ENCODE measurements at regions not wholly inside any gene's neighbourhood (a gene's known extent, or its start where the extent isn't known, plus 50 kb on each side); places are given as distances from the start of the nearest gene placed in this dataset.

DNA sequence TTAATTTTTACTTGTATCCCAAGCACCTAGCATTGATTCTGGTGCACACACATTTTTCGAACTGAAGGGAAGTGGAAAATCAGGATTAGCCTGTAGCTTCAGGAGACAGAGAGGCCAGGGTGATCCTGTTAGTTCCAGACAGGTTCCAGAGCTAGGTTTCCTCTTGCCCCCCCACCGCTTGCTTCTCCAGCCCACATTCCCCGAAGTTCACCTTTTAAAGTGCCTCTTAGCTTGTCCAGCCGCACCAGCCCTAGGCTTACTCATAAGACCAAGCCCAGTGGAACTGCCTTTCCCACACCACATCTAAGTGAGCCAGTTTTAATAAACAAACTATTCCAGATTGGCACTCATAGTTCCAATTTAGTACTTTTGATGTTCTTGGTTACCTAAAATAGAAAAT is 898.6 kb upstream of the KLHL29 start:
- DNase-seq = no peak
- in situ Hi-C loops (cut with MboI; ENCODE audit: low pct_unique_long_range_greater_than_20kb, low sequenced_read_pairs) = no loop called here

DNA sequence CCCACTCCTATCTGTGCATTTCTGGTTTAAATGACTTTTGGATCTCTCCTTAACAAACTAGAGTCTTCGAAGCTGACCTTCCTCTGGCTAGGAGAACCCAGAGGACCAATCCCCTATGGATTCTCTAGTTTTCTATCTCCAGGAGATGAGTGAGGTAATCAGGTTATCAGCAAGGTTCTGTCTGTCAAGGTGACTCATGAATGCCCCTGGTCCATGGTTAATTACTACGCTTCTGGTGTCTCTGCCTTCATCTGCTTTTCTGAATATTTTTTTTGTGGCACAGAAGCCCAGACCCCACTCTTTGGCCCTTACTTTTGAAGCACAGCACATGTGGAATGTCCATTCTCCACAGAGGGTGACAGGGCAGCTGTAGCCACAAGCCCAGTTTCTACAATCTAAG is 897.9 kb upstream of the KLHL29 start:
- in situ Hi-C loops (cut with MboI; ENCODE audit: low pct_unique_long_range_greater_than_20kb, low sequenced_read_pairs) = no loop called here
- no peak for DNase-seq

DNA sequence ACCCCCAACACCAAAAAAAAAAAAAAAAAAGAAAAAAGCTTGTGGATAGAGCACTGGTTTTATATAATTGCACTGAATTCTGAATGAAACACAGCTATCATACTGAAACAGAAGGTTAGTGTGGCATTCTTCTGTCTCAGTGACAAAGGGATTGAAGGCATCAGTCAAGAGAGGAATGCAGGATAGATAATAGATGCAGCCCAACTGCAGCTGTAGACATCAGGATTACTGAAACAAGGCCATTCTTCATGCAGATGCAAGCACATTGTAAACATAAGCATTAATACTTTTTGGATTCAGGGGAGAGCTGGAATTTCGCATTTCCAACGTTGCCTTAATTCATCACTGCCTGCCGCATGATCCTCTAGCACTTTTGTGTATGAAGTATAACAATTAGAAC is 897.4 kb upstream of the KLHL29 start:
- in situ Hi-C loops (cut with MboI; ENCODE audit: low pct_unique_long_range_greater_than_20kb, low sequenced_read_pairs) = no loop called here
- no peak for DNase-seq

DNA sequence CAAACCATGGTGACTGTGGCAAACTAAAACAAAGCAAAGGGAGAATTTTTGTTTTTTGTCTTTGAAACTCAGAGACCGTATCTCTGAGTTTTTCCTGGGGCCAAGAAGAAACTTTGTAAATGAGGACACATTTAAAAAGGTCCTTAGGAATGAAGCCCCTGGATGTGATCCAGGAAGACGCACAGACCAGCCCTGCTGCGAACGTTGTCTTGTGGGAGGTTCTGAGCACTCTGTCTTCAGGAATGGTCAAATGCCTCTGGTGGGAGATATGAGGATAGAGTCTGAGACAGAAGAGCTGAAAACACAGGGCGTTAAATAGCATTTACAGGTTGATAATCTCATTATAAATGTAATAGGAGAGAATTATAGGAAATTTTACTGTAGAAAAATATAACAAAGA is 893.5 kb upstream of the KLHL29 start:
- DNase-seq = no peak
- in situ Hi-C loops (cut with MboI; ENCODE audit: low pct_unique_long_range_greater_than_20kb, low sequenced_read_pairs) = no loop called here

DNA sequence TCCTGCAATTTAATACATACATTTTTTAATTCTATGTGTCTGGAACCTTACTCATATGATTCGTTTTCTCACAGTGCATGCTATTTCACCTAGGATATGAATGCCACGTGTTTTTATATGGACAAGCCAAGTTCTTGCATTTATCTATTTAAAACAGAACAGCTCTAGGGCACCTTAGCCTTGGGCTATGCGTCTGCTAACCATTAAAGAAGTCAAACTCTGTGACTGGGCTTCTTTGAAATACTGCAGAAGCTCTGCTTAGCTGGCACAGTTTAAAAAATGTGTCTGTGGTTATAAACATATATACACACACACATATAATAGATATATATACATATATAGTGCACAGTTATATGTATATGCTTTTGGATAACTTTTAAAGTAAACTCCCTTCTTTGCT is 890.8 kb upstream of the KLHL29 start:
- no peak for DNase-seq
- in situ Hi-C loops (cut with MboI; ENCODE audit: low pct_unique_long_range_greater_than_20kb, low sequenced_read_pairs) = no loop called here

DNA sequence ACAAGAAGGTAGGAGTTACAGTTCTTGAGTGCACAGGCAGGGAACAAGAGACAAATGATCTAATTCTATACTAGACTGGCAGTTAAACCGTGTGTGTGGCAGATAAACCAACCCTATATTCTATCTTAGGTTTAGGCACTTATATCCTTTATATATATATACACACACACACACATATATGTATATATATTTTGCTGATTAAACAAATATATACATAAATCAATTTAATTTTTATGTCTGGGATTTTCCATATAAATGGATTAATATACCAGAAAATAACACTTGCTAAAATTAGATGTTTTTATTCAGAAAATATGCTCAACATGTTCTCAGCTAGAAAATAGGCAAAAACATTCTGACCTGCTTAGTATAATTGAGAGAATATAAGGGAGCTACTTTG is 887.9 kb upstream of the KLHL29 start:
- in situ Hi-C loops (cut with MboI; ENCODE audit: low pct_unique_long_range_greater_than_20kb, low sequenced_read_pairs) = no loop called here
- no peak for DNase-seq

GRCh38 chr2:22497789-22498188 is 887.2 kb upstream of the KLHL29 start:
- DNase-seq = peak; percentile 2

DNA sequence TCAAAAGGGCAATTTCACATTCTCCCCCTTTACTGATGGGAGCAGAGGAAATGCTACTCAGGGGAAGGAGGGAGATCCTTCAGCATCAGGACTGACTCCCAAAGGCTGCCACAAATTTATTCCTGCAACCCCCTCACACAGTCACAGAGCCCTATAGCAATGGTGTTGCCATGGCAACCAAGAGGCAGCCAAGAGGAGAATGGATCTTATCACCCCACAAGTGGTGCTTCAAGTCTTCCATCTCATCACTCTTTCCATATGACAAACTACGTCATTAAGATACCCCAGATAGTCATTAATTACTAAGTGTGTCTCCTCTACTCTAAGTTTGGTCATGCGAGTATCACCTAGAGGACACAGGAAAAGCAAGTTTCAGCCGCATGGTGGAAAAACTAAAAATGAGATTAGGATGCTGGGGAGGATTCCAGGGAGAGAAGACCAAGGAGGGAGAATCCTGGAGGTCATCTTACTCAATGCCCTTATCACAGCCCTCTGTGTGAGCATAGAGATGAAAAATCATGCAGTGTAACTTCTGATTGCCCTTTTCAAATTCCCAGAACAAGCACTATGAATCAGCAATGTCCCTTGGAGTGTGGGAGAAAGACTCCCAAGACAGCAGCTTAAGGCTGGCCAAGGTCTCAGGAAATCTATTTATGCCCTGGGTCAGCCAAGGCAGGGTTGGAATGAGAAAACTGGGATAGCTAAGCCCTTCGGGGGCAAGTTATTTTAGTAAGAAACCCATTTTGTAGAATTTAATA is 885.7 kb upstream of the KLHL29 start:
- no peak for DNase-seq
- in situ Hi-C loops (cut with MboI; ENCODE audit: low pct_unique_long_range_greater_than_20kb, low sequenced_read_pairs) = no loop called here

More at GRCh38 chr2:22497789-22498188, 887.2 kb upstream of the KLHL29 start:
- in situ Hi-C loops (cut with MboI; ENCODE audit: low pct_unique_long_range_greater_than_20kb, low sequenced_read_pairs) = no loop called here

- DNase-seq = no peak
- in situ Hi-C loops (cut with MboI; ENCODE audit: low pct_unique_long_range_greater_than_20kb, low sequenced_read_pairs) = no loop called here
These were observed 884.4 kb upstream of the KLHL29 start for GRCh38 chr2:22500555-22500935.

GRCh38 chr2:22501851-22502250 is 883.1 kb upstream of the KLHL29 start:
- DNase-seq = no peak
- in situ Hi-C loops (cut with MboI; ENCODE audit: low pct_unique_long_range_greater_than_20kb, low sequenced_read_pairs) = no loop called here

GRCh38 chr2:22513563-22513962 is 871.4 kb upstream of the KLHL29 start:
- in situ Hi-C loops (cut with MboI; ENCODE audit: low pct_unique_long_range_greater_than_20kb, low sequenced_read_pairs) = no loop called here
- DNase-seq = no peak

- in situ Hi-C loops (cut with MboI; ENCODE audit: low pct_unique_long_range_greater_than_20kb, low sequenced_read_pairs) = no loop called here
- DNase-seq = no peak
These were observed 867.8 kb upstream of the KLHL29 start for GRCh38 chr2:22517141-22517540.

DNA sequence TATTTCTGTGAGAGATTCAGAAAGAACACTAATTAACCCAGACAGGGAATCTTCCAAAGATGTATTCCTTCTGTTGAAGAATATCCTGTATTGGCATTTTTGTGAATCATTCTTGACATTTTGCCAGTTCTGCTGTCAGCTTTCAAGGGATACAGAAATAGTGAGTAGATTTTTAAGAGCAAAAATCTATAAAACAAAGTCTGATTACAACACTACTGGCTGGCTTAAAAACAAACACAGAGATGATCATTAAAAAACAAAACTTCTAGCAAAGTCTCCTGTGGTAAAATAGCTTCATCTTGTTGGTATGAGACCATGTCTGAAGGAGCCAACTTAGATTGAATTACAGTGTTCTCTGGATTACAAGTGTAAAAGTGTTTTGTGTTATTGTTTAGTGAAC is 866.3 kb upstream of the KLHL29 start:
- DNase-seq = no peak
- in situ Hi-C loops (cut with MboI; ENCODE audit: low pct_unique_long_range_greater_than_20kb, low sequenced_read_pairs) = no loop called here

DNA sequence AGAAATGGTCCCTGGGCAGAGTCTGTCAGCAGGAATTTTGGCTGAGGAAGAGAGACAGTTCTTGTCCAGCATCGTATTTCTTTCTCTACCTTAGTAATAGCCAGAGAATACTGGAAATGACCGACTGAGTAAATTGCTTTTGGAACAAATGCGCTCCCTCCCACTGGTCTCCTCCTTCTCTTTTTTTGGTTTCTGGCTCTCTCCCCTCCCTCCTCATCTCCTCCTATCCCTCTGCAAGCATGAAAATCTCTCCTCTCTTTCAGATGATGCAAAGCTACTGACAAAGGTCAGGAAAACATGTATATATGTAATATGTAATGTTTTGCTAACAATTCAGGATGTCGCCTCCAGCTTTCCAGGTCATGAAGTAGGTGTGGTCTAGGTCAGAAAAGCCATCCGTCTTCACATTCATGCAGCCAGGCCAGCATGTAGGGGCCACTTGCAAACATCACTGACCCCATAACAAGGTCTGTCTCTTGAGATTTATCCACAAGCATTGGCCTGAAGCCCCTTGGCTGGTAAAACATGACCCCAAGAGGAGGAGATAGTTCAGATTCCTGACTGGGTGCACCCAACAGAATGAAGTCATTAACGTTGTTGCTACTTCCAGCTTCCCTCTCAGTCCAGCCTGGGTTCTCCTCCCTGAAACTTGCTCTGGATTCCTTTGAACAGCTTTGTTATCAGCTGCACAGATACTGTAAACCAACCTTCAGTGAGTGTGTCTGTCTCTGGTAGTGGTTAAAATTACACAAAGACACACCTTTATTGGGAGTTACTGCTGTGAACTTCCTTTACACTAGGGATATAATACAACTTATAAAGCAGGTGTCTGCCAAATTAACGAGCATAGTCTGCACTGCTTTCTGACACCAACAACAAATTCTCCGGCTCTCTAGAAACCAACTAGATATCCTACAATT is 864.4 kb upstream of the KLHL29 start:
- no peak for DNase-seq
- in situ Hi-C loops (cut with MboI; ENCODE audit: low pct_unique_long_range_greater_than_20kb, low sequenced_read_pairs) = no loop called here

GRCh38 chr2:22521620-22522019 is 863.4 kb upstream of the KLHL29 start:
- no peak for DNase-seq
- in situ Hi-C loops (cut with MboI; ENCODE audit: low pct_unique_long_range_greater_than_20kb, low sequenced_read_pairs) = no loop called here

GRCh38 chr2:22525681-22526080 is 859.3 kb upstream of the KLHL29 start:
- DNase-seq = no peak
- in situ Hi-C loops (cut with MboI; ENCODE audit: low pct_unique_long_range_greater_than_20kb, low sequenced_read_pairs) = no loop called here

- no peak for DNase-seq
- in situ Hi-C loops (cut with MboI; ENCODE audit: low pct_unique_long_range_greater_than_20kb, low sequenced_read_pairs) = no loop called here
These were observed 854.8 kb upstream of the KLHL29 start for GRCh38 chr2:22530131-22530530.

DNA sequence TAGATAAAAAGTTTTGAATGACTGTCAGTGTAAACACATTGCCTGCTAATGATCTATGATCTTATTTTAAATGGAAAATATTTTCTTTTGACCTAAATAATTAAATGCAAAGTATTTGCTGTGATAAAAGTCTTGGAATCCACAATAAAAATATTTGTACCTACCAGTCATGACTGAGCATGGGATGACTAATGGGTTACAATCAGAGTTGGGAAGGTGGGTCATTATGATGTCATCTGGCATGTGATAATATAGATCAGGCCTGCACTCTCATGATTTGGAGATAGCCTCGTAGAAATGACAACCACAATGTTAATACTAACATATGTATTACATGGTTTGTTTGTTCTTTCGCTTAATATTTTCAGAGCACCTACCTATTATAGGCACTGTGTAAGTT is 848.8 kb upstream of the KLHL29 start:
- in situ Hi-C loops (cut with MboI; ENCODE audit: low pct_unique_long_range_greater_than_20kb, low sequenced_read_pairs) = no loop called here

DNA sequence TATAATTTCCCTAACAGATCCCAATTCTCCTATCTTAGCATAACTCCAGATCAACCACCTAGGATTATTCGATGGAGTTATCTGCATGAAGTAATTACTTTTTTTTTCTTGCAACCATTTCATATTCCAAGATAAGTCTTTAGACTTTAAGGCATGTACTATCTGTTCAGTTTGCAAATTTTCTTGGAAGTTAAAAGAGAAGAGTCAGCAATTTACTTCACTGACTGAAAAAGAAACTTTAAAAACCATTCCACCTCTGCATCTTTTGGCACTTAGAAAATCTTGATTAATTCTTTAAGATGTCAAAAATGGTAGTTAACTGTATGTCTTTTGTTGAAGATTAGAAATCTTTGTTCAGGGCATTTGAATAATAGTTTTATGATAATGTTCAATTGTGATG is 830.5 kb upstream of the KLHL29 start:
- in situ Hi-C loops (cut with MboI; ENCODE audit: low pct_unique_long_range_greater_than_20kb, low sequenced_read_pairs) = no loop called here
- no peak for DNase-seq

More for the DNA sequence above, 848.8 kb upstream of the KLHL29 start:
- no peak for DNase-seq

GRCh38 chr2:22557406-22557805 is 827.6 kb upstream of the KLHL29 start:
- DNase-seq = no peak
- in situ Hi-C loops (cut with MboI; ENCODE audit: low pct_unique_long_range_greater_than_20kb, low sequenced_read_pairs) = no loop called here
